CD4-positive, CD25-positive, alpha-beta regulatory T cell (primary cell): ENCODE measurements at regions not wholly inside any gene's neighbourhood (a gene's known extent, or its start where the extent isn't known, plus 50 kb on each side); places are given as distances from the start of the nearest gene placed in this dataset.

ENCODE experiments used
- ATAC-seq, 2 donors: fragments of 150-1000 bp; cut with Tn5 transposase; one replicate each; pipeline ENCODE4 v1.10.0; 2021; ENCODE audit warnings: low read depth in 2 of 2, moderate number of reproducible peaks in 2 of 2, moderate library complexity in 1 of 2
- DNase-seq, 3 donors: peaks; one replicate each; pipeline versions ENCODE4 v3.0.0 to v3.0.0-alpha.2; 2012 to 2022; ENCODE audit warnings: mixed read lengths in 1 of 3
- H3K27ac ChIP-seq: one replicate; pipeline ENCODE4 v1.7.0; 2013; ENCODE audit warnings: mild to moderate bottlenecking, low read length; ENCODE audit not compliant: insufficient read depth, poor library complexity, severe bottlenecking
- H3K27me3 ChIP-seq: one replicate; pipeline ENCODE4 v1.7.0; 2013; ENCODE audit warnings: low read length; ENCODE audit not compliant: control insufficient read depth, insufficient read depth
- H3K36me3 ChIP-seq: one replicate; pipeline ENCODE4 v1.7.0; 2013; ENCODE audit warnings: mild to moderate bottlenecking, low read length, moderate library complexity; ENCODE audit not compliant: control insufficient read depth, insufficient read depth
- H3K4me1 ChIP-seq: 2 replicates; pipeline ENCODE4 v1.7.0; 2013; ENCODE audit warnings: mild to moderate bottlenecking, low read length; ENCODE audit not compliant: insufficient read depth, control insufficient read depth, poor library complexity, severe bottlenecking
- H3K4me3 ChIP-seq: one replicate; pipeline ENCODE4 v1.7.0; 2013; ENCODE audit warnings: low read depth, mild to moderate bottlenecking, low read length, moderate library complexity
- H3K9me3 ChIP-seq, 2 experiments: 1 replicate in 1 of 2; 2 replicates in 1 of 2; pipeline ENCODE4 v1.7.0; 2013; ENCODE audit warnings: low read length in 2 of 2, mild to moderate bottlenecking in 1 of 2, moderate library complexity in 1 of 2; ENCODE audit not compliant: control insufficient read depth in 2 of 2
- H3K27ac Mint-ChIP-seq, 3 donors: one replicate each; pipeline ENCODE4 v1.8.0; 2020 to 2022; ENCODE audit warnings: mild to moderate bottlenecking in 3 of 3, mixed read lengths in 3 of 3, moderate library complexity in 2 of 3
- H3K27me3 Mint-ChIP-seq: one replicate; pipeline ENCODE4 v1.8.0; 2022; ENCODE audit warnings: mild to moderate bottlenecking, mixed read lengths
- H3K36me3 Mint-ChIP-seq: one replicate; pipeline ENCODE4 v1.8.0; 2020; ENCODE audit warnings: mixed read lengths
- H3K4me1 Mint-ChIP-seq, 4 donors: one replicate each; pipeline ENCODE4 v1.8.0; 2020 to 2022; ENCODE audit warnings: mixed read lengths in 4 of 4, mild to moderate bottlenecking in 1 of 4
- H3K4me3 Mint-ChIP-seq, 4 donors: one replicate each; pipeline ENCODE4 v1.8.0; 2020 to 2022; ENCODE audit warnings: mild to moderate bottlenecking in 4 of 4, mixed read lengths in 4 of 4, moderate library complexity in 3 of 4
- H3K9me3 Mint-ChIP-seq, 7 donors: one replicate each; pipeline ENCODE4 v1.8.0; 2020 to 2022; ENCODE audit warnings: mixed read lengths in 7 of 7, mild to moderate bottlenecking in 3 of 7, moderate library complexity in 2 of 7

DNA sequence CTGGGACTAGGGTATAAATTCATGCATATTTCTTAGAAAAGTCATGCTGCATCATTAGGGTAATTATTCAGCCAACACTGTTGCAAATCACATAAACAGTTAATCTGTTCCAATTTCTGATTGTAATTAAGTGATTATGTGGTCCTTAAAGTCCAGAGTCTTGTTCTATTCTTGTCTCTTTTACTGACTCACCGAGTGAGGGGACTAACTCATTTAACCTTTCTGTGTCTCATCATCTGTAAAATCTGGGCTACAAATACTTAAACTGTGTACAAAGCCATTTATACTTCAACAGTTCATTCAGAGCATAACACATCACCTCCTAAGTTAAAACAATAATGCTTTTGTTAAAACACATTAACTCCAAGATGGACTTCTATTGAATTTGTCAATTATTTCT lies 65.4 kb upstream of the KLHL13 start:
- no peaks in the 10 kb centered on the region for H3K36me3 Mint-ChIP-seq
- no peak for ATAC-seq

DNA sequence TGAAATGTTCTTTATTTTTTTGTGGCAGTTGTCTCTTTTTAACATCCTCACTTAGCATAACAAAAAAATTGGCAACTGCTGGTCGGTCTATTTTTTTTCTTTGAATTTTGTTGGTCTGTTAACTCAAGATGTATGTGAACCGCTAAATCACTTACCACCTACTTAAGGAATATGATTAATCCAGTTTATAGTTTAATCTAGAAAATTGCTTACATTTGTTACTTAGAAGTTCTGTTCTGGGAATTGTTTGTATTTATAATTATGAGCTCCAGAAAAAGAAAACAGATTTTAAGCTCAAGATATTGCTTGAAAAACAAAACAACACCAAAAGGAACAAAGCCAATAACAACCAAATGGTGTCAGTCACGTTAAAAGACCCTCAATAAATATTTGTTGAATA lies 66.1 kb upstream of the KLHL13 start:
- no peaks in the 10 kb centered on the region for H3K27me3 Mint-ChIP-seq
- no peaks in the 10 kb centered on the region for H3K36me3 Mint-ChIP-seq
- no peak overlapping the region for H3K27ac ChIP-seq
- no peak for ATAC-seq
- no peak overlapping the region for H3K4me3 Mint-ChIP-seq
- DNase-seq: no peak
- peaks cover 0 to 7% (median 0%) of the 10 kb centered on the region in 7 donors for H3K9me3 Mint-ChIP-seq
- H3K27me3 ChIP-seq: no peaks in the 10 kb centered on the region
- H3K36me3 ChIP-seq: no peaks in the 10 kb centered on the region
- no peaks in the 10 kb centered on the region for H3K4me1 ChIP-seq
- H3K4me3 ChIP-seq: no peak overlapping the region
- no peaks in the 10 kb centered on the region for H3K9me3 ChIP-seq
- H3K4me1 Mint-ChIP-seq: no peaks in the 10 kb centered on the region
- no peak overlapping the region for H3K27ac Mint-ChIP-seq

More for the DNA sequence above, 65.4 kb upstream of the KLHL13 start:
- Mint-ChIP-seq H3K9me3 (peaks cover 0 to 7% (median 0%) of the 10 kb centered on the region in 7 donors), H3K4me3 (no peak overlapping the region), H3K4me1 (no peaks in the 10 kb centered on the region), H3K27me3 (no peaks in the 10 kb centered on the region), H3K27ac (no peak overlapping the region)
- Histone ChIP-seq H3K4me3 (no peak overlapping the region), H3K27me3 (no peaks in the 10 kb centered on the region), H3K36me3 (no peaks in the 10 kb centered on the region), H3K27ac (no peak overlapping the region), H3K4me1 (no peaks in the 10 kb centered on the region), H3K9me3 (no peaks in the 10 kb centered on the region)
- no peak for DNase-seq

DNA sequence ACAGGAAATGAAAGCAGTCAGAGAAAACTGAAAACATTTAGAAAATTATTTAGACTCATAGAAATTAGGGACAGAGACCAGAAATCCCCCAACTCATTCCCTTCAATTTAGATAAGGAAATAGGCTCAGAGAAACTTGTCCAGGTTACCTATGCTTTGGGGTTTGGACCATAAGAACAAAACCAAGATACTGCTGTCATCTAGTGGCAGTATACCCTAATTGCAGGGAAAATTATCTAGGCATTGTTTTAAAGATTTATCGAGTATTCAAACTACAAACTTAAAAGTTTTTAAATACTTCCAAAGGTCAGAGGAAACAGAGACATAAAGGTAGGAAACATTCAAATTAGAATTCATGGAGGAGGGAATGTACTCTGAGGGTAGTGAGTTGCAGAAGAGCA lies 67.0 kb upstream of the KLHL13 start:
- no peak overlapping the region for H3K27ac ChIP-seq
- H3K4me1 ChIP-seq: no peaks in the 10 kb centered on the region
- no peaks in the 10 kb centered on the region for H3K9me3 ChIP-seq
- no peaks in the 10 kb centered on the region for H3K36me3 ChIP-seq
- H3K27me3 ChIP-seq: no peaks in the 10 kb centered on the region
- Mint-ChIP-seq H3K9me3 (peaks cover 0 to 7% (median 0%) of the 10 kb centered on the region in 7 donors), H3K36me3 (no peaks in the 10 kb centered on the region), H3K27me3 (no peaks in the 10 kb centered on the region), H3K27ac (no peak overlapping the region), H3K4me3 (no peak overlapping the region), H3K4me1 (no peaks in the 10 kb centered on the region)
- DNase-seq (no peak), ATAC-seq (no peak)
- H3K4me3 ChIP-seq: no peak overlapping the region

DNA sequence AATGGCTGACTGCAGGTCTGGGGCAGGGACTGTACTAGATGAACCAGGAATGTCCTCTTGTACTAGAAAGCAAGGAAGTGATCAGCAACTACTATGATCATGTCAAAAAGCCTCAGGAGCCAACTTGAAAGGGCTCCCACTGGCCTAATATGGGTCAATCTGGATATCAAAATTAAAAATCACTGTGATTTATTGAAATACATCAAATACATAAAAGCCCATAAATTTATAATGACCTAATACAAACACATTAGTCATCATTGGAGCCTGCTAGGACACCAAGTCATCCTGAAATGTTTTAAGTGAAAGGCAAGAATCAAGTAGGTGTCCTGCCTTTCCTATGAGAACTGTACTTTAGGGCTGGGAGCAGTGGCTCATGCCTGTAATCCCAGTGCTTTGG lies 70.5 kb upstream of the KLHL13 start:
- DNase-seq (no peak), ATAC-seq (no peak)
- no peaks in the 10 kb centered on the region for H3K36me3 Mint-ChIP-seq
- Histone ChIP-seq H3K27me3 (no peaks in the 10 kb centered on the region), H3K36me3 (no peaks in the 10 kb centered on the region), H3K9me3 (no peaks in the 10 kb centered on the region), H3K4me3 (no peak overlapping the region), H3K4me1 (no peaks in the 10 kb centered on the region), H3K27ac (no peak overlapping the region)
- H3K27me3 Mint-ChIP-seq: no peaks in the 10 kb centered on the region
- peaks cover 0 to 7% (median 0%) of the 10 kb centered on the region in 7 donors for H3K9me3 Mint-ChIP-seq
- no peak overlapping the region for H3K4me3 Mint-ChIP-seq
- no peaks in the 10 kb centered on the region for H3K4me1 Mint-ChIP-seq
- no peak overlapping the region for H3K27ac Mint-ChIP-seq

DNA sequence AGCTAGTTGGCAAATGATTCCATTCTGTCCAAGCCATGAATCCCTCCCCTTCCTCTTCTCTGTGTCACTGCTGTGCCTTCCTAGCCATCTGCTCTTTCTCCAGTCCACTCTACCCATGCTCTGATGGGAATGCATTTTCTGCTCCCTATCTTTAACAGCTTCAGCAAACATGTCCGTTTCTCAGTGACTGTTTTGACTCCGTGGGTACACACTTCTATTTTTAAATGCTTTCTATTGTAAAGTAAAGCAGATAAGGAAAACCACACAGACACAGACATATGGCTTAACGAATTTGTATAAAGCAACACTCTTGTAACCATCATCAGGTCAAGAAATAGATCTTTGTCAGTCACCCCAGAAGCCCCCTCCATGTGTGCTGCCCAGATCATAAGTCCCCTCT lies 72.4 kb upstream of the KLHL13 start:
- Histone ChIP-seq H3K4me1 (no peaks in the 10 kb centered on the region), H3K4me3 (no peak overlapping the region), H3K9me3 (no peaks in the 10 kb centered on the region), H3K27ac (no peak overlapping the region), H3K27me3 (no peaks in the 10 kb centered on the region), H3K36me3 (no peaks in the 10 kb centered on the region)
- H3K36me3 Mint-ChIP-seq: no peaks in the 10 kb centered on the region
- peaks cover 0 to 2% (median 0%) of the 10 kb centered on the region in 7 donors for H3K9me3 Mint-ChIP-seq
- H3K4me3 Mint-ChIP-seq: no peak overlapping the region
- no peaks in the 10 kb centered on the region for H3K4me1 Mint-ChIP-seq
- no peak overlapping the region for H3K27ac Mint-ChIP-seq
- DNase-seq (no peak), ATAC-seq (no peak)
- no peaks in the 10 kb centered on the region for H3K27me3 Mint-ChIP-seq

DNA sequence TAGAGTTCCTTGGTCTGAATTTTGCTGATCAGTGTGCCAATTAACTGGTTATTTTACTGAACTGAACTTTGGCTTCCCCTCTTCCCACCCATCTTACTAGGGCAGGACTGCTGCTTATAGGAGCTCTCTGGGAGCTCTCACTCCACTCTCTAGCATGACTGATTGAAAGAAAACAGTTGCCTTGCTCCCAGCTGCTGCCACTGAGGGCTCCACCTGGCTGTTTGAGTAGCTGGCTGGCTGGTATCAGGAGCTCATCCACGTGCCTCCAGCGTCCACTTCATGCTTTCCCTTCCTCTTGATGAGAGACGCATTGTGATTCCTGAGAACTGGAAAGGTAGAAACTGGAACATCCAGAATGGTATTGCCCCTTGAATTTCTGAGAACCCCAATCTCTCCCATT lies 73.0 kb upstream of the KLHL13 start:
- H3K4me1 Mint-ChIP-seq: no peaks in the 10 kb centered on the region
- no peaks in the 10 kb centered on the region for H3K9me3 ChIP-seq
- H3K27me3 Mint-ChIP-seq: no peaks in the 10 kb centered on the region
- H3K36me3 ChIP-seq: no peaks in the 10 kb centered on the region
- H3K27ac Mint-ChIP-seq: no peak overlapping the region
- H3K4me3 ChIP-seq: no peak overlapping the region
- H3K9me3 Mint-ChIP-seq: no peaks in the 10 kb centered on the region
- no peaks in the 10 kb centered on the region for H3K27me3 ChIP-seq
- H3K4me1 ChIP-seq: no peaks in the 10 kb centered on the region
- DNase-seq (no peak), ATAC-seq (no peak)
- no peak overlapping the region for H3K27ac ChIP-seq
- no peak overlapping the region for H3K4me3 Mint-ChIP-seq
- H3K36me3 Mint-ChIP-seq: no peaks in the 10 kb centered on the region

DNA sequence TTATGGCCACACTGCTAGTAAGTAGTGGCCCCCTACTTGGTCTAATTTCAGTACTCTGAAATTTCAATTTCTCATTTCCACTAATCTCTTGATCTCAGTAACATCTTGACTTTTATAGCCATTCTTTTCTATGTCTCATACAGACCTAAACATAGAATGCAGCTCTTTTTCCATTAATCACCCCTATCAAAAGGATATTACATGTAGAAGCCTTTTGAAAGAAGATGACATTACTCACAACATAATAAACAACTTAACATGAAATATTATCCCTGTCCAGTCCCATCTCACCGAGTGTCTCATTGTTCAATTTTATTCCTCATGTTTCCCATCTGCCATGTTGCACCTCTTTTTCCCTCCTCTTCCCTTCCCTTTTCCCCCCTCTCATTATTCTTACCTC lies 81.1 kb upstream of the KLHL13 start:
- Mint-ChIP-seq H3K36me3 (no peaks in the 10 kb centered on the region), H3K4me1 (no peaks in the 10 kb centered on the region), H3K27me3 (peaks cover 4% of the 10 kb centered on the region), H3K4me3 (no peak overlapping the region), H3K9me3 (peaks cover 0 to 2% (median 0%) of the 10 kb centered on the region in 7 donors), H3K27ac (no peak overlapping the region)
- Histone ChIP-seq H3K4me3 (no peak overlapping the region), H3K27me3 (no peaks in the 10 kb centered on the region), H3K9me3 (no peaks in the 10 kb centered on the region), H3K27ac (no peak overlapping the region), H3K36me3 (no peaks in the 10 kb centered on the region), H3K4me1 (no peaks in the 10 kb centered on the region)
- ATAC-seq (no peak), DNase-seq (no peak)

DNA sequence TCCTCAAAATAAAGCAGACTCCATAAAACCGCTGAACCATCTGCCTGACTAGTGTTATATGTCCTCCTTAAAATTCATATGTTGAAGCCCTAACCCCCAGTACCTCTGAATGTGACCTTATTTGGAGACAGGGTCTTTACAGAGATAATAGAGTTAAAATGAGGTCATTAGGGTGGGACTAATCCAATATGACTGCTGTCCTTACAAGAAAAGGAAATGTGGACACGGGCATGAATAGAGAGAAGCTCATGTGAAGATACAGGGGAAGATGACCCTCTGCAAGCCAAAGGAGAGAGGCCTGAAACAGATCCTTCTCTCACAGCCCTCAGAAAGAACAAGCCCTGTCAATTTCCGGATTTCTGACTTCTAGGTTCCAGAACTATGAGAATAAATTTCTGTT lies 82.0 kb upstream of the KLHL13 start:
- no peak for DNase-seq
- Histone ChIP-seq H3K4me1 (no peaks in the 10 kb centered on the region), H3K27me3 (no peaks in the 10 kb centered on the region), H3K36me3 (no peaks in the 10 kb centered on the region), H3K27ac (no peak overlapping the region), H3K9me3 (no peaks in the 10 kb centered on the region), H3K4me3 (no peak overlapping the region)
- no peaks in the 10 kb centered on the region for H3K36me3 Mint-ChIP-seq
- no peak for ATAC-seq
- H3K9me3 Mint-ChIP-seq: peaks cover 0 to 2% (median 0%) of the 10 kb centered on the region in 7 donors
- no peak overlapping the region for H3K27ac Mint-ChIP-seq
- H3K4me1 Mint-ChIP-seq: no peaks in the 10 kb centered on the region
- peaks cover 4% of the 10 kb centered on the region for H3K27me3 Mint-ChIP-seq
- no peak overlapping the region for H3K4me3 Mint-ChIP-seq
